ENCODE measurements at regions not wholly inside any gene's neighbourhood (a gene's known extent, or its start where the extent isn't known, plus 50 kb on each side); places are given as distances from the start of the nearest gene placed in this dataset.
"Not testable (repeated sequence)": the region's sequence is repeated elsewhere in the genome, so short reads cannot be mapped to it uniquely, and the experiment has no call there.

GRCh38 chr13:109983447-109983846 lies 197.1 kb upstream of the IRS2 start:
- Mint-ChIP-seq H3K4me1 (no peaks in the 10 kb centered on the region), H3K9me3 (peaks cover 2% of the 10 kb centered on the region), H3K27ac (no peak overlapping the region), H3K4me3 (no peak overlapping the region), H3K36me3 (no peaks in the 10 kb centered on the region)
- ATAC-seq (no peak), DNase-seq (ENCODE audit: low spot score in 2 of 2) (no peak)

GRCh38 chr13:109981000-109981399 lies 194.6 kb upstream of the IRS2 start:
- ATAC-seq (no peak), DNase-seq (ENCODE audit: low spot score in 2 of 2) (no peak)
- no peaks in the 10 kb centered on the region for H3K9me3 Mint-ChIP-seq
- H3K4me1 Mint-ChIP-seq = no peaks in the 10 kb centered on the region
- no peaks in the 10 kb centered on the region for H3K36me3 Mint-ChIP-seq
- H3K4me3 Mint-ChIP-seq = no peak overlapping the region
- no peak overlapping the region for H3K27ac Mint-ChIP-seq

- not testable (repeated sequence) for H3K4me3 Mint-ChIP-seq; ATAC-seq; H3K36me3 Mint-ChIP-seq; DNase-seq (ENCODE audit: low spot score in 2 of 2); H3K4me1 Mint-ChIP-seq; H3K9me3 Mint-ChIP-seq; H3K27ac Mint-ChIP-seq
Measured at GRCh38 chr13:109979676-109980075, 193.3 kb upstream of the IRS2 start.

- Mint-ChIP-seq H3K27ac (no peak overlapping the region), H3K4me1 (no peaks in the 10 kb centered on the region), H3K36me3 (no peaks in the 10 kb centered on the region), H3K9me3 (no peaks in the 10 kb centered on the region), H3K4me3 (no peak overlapping the region)
- ATAC-seq = no peak
- DNase-seq (ENCODE audit: low spot score in 2 of 2) = no peak
Measured at GRCh38 chr13:109979228-109979627, 192.8 kb upstream of the IRS2 start.

GRCh38 chr13:109977212-109977968 lies 191.0 kb upstream of the IRS2 start:
- no peaks in the 10 kb centered on the region for H3K36me3 Mint-ChIP-seq
- no peak overlapping the region for H3K27ac Mint-ChIP-seq
- H3K9me3 Mint-ChIP-seq = no peaks in the 10 kb centered on the region
- DNase-seq (ENCODE audit: low spot score in 2 of 2) = no peak
- ATAC-seq = no peak
- no peaks in the 10 kb centered on the region for H3K4me1 Mint-ChIP-seq
- H3K4me3 Mint-ChIP-seq = no peak overlapping the region

DNA sequence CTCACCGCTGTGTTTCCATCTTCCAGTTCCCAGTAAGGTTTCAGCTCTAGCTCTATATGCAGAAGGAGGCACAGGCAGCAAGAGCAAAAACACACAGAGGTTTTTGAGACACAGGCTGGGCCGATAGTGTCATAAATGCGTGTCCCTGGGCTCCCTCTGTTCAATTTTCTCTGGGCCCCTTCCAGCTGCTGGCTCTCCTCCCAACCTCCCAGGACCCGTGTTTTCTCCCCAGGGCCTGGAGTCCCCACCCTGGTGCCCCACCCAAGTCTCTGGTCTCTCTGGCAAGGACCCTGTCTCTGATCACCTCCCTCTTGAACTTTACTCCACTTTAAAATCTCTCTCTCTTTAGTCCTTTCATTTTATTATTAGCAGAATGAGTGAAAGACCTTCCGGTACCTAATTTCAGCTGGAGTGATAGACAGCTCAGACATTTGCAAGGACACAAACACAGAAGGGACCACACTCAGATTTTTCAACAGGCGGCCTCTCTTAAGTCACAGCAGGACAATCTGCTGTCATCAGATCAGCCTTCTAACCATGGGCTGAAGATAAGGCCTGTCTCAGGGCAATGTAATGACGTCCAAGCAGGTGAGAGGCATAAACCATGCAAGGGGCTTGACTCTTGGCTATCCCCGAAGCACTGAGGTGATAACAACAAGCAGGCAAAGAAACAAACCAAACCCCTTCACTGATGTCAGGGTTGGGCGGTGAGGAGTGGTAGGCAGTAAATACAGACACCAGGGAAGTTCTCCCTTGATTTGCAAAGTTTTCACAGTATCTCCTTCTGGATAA lies 190.0 kb upstream of the IRS2 start:
- DNase-seq (ENCODE audit: low spot score in 2 of 2) (no peak), ATAC-seq (no peak)
- Mint-ChIP-seq H3K4me1 (no peaks in the 10 kb centered on the region), H3K27ac (no peak overlapping the region), H3K4me3 (no peak overlapping the region), H3K9me3 (no peaks in the 10 kb centered on the region), H3K36me3 (no peaks in the 10 kb centered on the region)

DNA sequence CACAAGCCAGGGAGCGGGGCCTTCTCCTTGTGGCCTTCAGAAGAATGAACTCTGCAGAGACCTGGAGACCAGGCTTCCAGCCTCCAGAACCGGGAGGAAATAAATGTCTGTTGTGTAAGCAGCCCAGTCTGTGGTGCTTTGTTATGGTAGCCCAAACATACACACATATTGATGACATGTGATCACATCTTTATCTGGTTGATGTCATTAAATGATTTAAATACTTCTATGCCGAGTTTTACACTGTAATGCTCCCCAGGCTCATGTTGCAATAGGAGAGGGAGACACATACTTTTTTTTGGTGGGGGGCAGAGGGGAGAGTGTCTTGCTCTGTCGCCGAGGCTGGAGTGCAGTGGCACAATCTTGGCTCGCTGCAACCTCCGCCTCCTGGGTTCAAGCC lies 188.0 kb upstream of the IRS2 start:
- H3K9me3 Mint-ChIP-seq = peaks cover 7% of the 10 kb centered on the region
- H3K36me3 Mint-ChIP-seq = no peaks in the 10 kb centered on the region
- no peak overlapping the region for H3K27ac Mint-ChIP-seq
- DNase-seq (ENCODE audit: low spot score in 2 of 2) (no peak), ATAC-seq (no peak)
- H3K4me1 Mint-ChIP-seq = no peaks in the 10 kb centered on the region
- H3K4me3 Mint-ChIP-seq = no peak overlapping the region

GRCh38 chr13:109973279-109973678 lies 186.9 kb upstream of the IRS2 start:
- H3K27ac Mint-ChIP-seq = no peak overlapping the region
- ATAC-seq (no peak), DNase-seq (ENCODE audit: low spot score in 2 of 2) (no peak)
- peaks cover 7% of the 10 kb centered on the region for H3K9me3 Mint-ChIP-seq
- no peaks in the 10 kb centered on the region for H3K36me3 Mint-ChIP-seq
- H3K4me1 Mint-ChIP-seq = no peaks in the 10 kb centered on the region
- no peak overlapping the region for H3K4me3 Mint-ChIP-seq

- H3K9me3 Mint-ChIP-seq = peaks cover 13% of the 10 kb centered on the region
- no peak overlapping the region for H3K4me3 Mint-ChIP-seq
- DNase-seq (ENCODE audit: low spot score in 2 of 2) (no peak), ATAC-seq (no peak)
- no peaks in the 10 kb centered on the region for H3K36me3 Mint-ChIP-seq
- no peak overlapping the region for H3K27ac Mint-ChIP-seq
- H3K4me1 Mint-ChIP-seq = no peaks in the 10 kb centered on the region
Measured at GRCh38 chr13:109971456-109972090, 185.2 kb upstream of the IRS2 start.

- Mint-ChIP-seq H3K27ac (no peak overlapping the region), H3K4me1 (no peaks in the 10 kb centered on the region), H3K4me3 (no peak overlapping the region), H3K36me3 (no peaks in the 10 kb centered on the region), H3K9me3 (peaks cover 13% of the 10 kb centered on the region)
- DNase-seq (ENCODE audit: low spot score in 2 of 2) = no peak
- ATAC-seq = no peak
Measured at GRCh38 chr13:109971006-109971405, 184.6 kb upstream of the IRS2 start.

DNA sequence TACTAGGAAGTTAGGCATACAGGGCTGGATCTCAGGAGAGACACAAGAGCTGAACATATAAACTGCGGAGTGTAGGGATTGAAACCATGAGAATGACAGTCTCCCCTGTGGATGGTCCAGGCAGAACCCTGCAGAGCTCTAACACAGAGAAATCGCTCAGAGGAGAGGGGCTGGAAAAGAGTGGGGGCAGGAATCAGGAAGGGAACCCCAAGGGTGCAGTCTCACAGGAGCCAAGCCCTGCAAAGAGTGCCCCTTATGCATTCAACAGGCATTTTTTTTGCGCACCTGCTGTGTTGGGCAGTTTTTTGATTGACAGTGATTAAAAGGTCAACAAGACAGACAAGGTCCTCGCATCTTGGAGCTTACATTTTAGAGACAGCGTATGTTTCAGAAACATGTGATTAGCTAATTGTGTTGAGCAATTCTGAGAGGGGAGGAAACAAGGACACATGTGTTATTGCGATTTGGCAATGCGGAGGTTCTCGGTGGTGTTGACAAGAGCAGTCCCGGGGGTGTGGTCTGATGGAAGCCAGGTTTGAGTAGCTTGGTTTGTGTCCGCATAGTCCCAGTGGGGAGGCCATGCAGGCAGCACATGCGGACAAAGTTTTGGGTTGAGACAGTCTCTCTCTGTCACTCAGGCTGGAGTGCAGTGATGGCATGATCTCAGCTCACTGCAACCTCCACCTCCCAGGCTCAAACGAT lies 182.6 kb upstream of the IRS2 start:
- H3K9me3 Mint-ChIP-seq = peaks cover 16% of the 10 kb centered on the region
- no peak overlapping the region for H3K27ac Mint-ChIP-seq
- no peaks in the 10 kb centered on the region for H3K36me3 Mint-ChIP-seq
- ATAC-seq (no peak), DNase-seq (ENCODE audit: low spot score in 2 of 2) (no peak)
- no peaks in the 10 kb centered on the region for H3K4me1 Mint-ChIP-seq
- H3K4me3 Mint-ChIP-seq = no peak overlapping the region

- Mint-ChIP-seq H3K4me3 (no peak overlapping the region), H3K9me3 (peaks cover 9% of the 10 kb centered on the region), H3K4me1 (no peaks in the 10 kb centered on the region), H3K36me3 (no peaks in the 10 kb centered on the region), H3K27ac (no peak overlapping the region)
- ATAC-seq = no peak
- DNase-seq (ENCODE audit: low spot score in 2 of 2) = no peak
Measured at GRCh38 chr13:109963960-109964563, 177.7 kb upstream of the IRS2 start.

- Mint-ChIP-seq H3K27ac (no peak overlapping the region), H3K9me3 (peaks cover 9% of the 10 kb centered on the region), H3K36me3 (no peaks in the 10 kb centered on the region), H3K4me3 (no peak overlapping the region), H3K4me1 (no peaks in the 10 kb centered on the region)
- ATAC-seq = no peak
- DNase-seq (ENCODE audit: low spot score in 2 of 2) = no peak
Measured at GRCh38 chr13:109963384-109963783, 177.0 kb upstream of the IRS2 start.

DNA sequence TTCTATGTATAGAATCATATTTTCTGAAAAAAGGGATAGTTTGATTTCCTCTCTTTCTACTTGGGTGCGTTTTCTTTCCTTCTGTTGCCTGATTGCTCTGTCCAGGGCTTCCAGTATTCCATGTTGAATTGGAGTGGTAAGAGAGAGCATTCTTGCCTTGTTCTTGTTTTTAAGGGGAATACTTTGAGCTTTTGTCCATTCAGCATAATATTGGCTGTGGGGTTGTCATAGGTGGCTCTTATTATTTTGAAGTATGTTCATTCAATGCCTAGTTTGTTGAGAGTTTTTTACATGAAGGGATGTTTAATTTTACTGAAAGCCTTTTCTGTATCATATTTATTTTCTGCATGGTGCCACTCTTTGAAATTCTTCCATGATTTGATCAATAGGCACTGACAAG lies 173.5 kb upstream of the IRS2 start:
- no peak overlapping the region for H3K4me3 Mint-ChIP-seq
- peaks cover 12% of the 10 kb centered on the region for H3K9me3 Mint-ChIP-seq
- H3K4me1 Mint-ChIP-seq = no peaks in the 10 kb centered on the region
- DNase-seq (ENCODE audit: low spot score in 2 of 2) (no peak), ATAC-seq (no peak)
- H3K27ac Mint-ChIP-seq = no peak overlapping the region
- no peaks in the 10 kb centered on the region for H3K36me3 Mint-ChIP-seq

GRCh38 chr13:109957875-109958274 lies 171.5 kb upstream of the IRS2 start:
- ATAC-seq (no peak), DNase-seq (ENCODE audit: low spot score in 2 of 2) (no peak)
- Mint-ChIP-seq H3K36me3 (no peaks in the 10 kb centered on the region), H3K4me3 (no peak overlapping the region), H3K27ac (no peak overlapping the region), H3K9me3 (peaks cover 10% of the 10 kb centered on the region), H3K4me1 (no peaks in the 10 kb centered on the region)
